HG03103 (cell line): ENCODE measurements at regions not wholly inside any gene's neighbourhood (a gene's known extent, or its start where the extent isn't known, plus 50 kb on each side); places are given as distances from the start of the nearest gene placed in this dataset.

Experiments
- ATAC-seq: cut with Tn5 transposase; IDR thresholded peaks from one replicate; pipeline ENCODE4 v1.9.1; 2021; ENCODE audit warnings: low read depth; ENCODE audit not compliant: unreplicated experiment

DNA sequence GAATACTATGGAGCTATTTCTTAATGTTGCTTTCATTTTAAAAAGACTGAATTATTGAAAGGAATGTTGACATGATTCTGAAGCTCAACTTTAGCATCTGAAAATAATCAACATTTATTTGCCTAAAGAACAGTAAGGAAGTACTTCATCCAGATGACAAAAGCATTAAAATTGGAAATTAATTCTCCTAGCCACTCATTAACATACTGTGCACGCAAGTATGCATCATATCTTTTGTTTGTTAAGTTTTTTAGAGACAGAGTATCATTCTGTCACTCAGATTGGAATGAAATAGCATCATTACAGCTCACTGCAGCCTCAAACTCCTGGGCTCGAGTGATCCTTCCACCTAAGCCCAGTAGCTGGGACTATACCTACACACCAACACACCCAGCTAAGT lies 632.1 kb upstream of the ALCAM start:
- ATAC-seq = no peak

DNA sequence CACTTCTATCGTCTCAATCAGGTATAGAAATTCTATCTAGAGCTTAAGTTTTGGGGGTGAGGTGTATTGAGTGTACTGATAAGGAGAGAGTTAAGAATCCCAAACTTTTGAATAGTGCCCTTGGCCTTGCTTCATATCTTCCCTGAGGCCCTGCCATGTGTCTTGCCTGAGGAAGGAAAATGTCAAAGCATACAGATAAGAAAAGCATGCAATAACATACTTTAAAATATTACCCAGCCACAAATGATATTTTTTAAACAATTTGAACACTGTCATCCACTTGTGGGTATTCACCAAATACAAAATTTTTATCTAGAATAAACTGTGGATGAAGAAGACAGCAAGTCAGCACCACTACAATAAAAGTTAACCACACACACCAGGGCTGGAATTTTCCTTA lies 631.0 kb upstream of the ALCAM start:
- no peak for ATAC-seq

- no peak for ATAC-seq
Measured at GRCh38 chr3:104738271-104738670, 628.4 kb upstream of the ALCAM start.

DNA sequence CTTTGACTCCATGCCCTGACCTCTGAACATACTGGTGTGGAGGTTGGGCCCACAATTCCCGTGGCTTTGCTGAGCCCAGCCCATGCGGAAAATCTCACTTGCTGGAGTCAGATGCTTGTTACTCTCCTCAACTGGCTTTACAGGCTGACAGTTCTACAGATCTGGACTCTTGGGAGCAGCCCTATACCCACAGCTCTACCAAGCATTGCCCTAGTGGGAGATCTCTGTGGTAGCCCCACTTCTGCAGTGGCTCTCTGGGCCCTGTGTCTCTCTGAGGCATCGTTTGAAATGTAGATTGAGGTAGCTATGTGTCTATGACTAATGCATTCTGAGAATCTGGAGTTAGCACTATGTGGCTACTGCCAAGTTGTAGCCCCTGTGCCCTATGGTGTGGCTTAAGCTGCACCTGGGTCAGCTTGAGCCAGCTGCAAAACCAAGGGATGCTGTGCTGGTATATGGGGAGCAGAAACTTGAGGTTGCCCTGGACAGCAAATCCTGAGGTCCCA lies 625.8 kb upstream of the ALCAM start:
- ATAC-seq = no peak

DNA sequence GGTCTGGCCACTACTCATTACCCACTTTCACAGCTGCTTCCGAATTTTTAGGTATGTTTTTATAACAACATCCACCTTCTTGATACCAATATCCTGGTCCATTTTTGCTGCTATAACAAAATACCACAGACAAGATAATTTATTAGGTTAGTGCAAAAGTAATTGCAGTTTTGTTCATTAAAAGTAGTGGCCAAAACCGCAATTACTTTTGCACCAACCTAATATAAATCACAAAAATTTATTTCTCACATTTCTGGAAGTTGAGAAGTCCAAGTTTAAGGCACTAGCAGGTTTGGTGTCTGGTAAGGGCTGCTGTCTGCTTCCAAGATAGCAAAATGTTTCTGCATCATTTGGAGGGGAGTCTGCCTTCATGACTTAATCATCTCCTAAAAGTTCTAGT lies 624.7 kb upstream of the ALCAM start:
- no peak for ATAC-seq

- no peak for ATAC-seq
Measured at GRCh38 chr3:104745313-104745712, 621.4 kb upstream of the ALCAM start.

GRCh38 chr3:104746056-104746455 lies 620.7 kb upstream of the ALCAM start:
- no peak for ATAC-seq

GRCh38 chr3:104750581-104750980 lies 616.1 kb upstream of the ALCAM start:
- ATAC-seq = no peak

- ATAC-seq = no peak
Measured at GRCh38 chr3:104755791-104756190, 610.9 kb upstream of the ALCAM start.

DNA sequence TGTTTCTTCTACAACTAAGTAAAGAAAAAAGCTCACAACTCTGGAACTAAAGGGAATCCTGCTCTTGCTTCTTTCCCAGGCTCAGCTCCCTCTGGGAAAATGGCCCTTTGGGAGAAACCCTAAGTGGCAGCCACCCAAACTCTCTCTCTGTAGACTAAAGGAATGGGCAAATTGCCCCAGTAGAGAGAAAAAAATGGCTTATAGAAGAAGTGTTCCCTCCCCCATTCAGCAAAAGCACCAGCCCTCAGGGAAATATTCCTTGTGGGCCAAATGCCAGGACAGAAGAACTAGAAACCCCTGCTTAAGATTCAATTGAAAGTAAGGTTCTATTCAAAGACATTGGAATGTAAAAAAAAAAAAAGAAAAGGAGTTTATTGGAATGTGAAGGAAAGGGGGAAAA lies 603.7 kb upstream of the ALCAM start:
- no peak for ATAC-seq

- ATAC-seq = no peak
Measured at GRCh38 chr3:104764496-104764895, 602.2 kb upstream of the ALCAM start.

- ATAC-seq = no peak
Measured at GRCh38 chr3:104768886-104769285, 597.8 kb upstream of the ALCAM start.

DNA sequence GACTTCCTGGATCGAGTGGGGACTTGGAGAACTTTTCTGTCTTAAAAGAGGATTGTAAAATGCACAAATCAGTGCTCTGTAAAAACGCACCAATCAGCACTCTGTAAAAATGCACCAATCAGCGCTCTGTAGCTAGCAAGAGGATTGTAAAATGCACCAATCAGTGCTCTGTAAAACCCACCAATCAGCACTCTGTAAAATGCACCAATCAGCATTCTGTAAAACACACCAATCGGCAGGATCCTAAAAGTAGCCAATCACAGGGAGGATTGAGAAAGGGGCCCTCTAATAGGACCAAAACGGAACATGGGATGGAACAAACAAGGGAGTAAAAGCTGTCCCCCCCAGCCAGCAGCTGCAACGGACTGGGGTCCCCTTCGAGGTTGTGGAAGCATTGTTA lies 587.4 kb upstream of the ALCAM start:
- ATAC-seq = no peak

GRCh38 chr3:104781112-104781511 lies 585.6 kb upstream of the ALCAM start:
- ATAC-seq = no peak

- no peak for ATAC-seq
Measured at GRCh38 chr3:104785947-104786346, 580.8 kb upstream of the ALCAM start.

GRCh38 chr3:104787306-104787705 lies 579.4 kb upstream of the ALCAM start:
- ATAC-seq = no peak

DNA sequence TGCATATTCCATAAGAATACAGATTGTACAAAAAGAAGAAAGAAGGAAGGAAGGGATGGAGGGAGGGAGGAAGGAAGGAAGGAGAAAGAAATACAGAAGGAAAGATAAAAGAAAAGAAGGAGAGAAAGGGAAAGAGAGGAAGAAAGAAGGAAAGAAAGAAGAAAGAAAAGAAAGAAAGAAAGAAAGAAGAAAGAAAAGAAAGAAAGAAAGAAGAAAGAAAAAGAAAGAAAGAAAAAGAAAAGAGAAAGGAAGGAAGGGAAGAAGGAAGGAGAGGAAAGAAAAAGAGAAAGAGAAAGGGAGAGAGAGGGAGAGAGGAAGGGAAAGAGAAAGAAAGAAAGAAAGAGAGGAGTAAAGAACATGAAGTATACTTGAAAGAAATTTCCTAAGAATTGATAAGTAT lies 577.9 kb upstream of the ALCAM start:
- no peak for ATAC-seq

DNA sequence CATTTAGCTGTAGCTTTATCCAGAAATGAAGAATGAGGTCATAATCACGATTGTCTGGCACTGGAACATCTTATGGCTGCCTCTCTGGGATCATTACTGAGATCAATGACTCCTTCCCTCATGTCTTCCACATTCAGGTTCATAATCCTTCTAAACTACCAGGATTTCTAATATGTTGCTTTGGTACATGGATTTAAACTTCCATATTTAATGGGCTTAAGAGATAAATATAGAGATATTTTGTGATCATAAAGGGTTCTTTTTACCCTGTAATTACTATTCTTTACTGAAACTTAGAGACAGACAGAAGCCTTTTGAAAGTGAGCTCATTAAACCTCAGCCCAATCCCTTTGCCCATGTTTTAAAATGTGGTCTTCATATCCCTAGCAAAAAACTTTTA lies 575.4 kb upstream of the ALCAM start:
- no peak for ATAC-seq

DNA sequence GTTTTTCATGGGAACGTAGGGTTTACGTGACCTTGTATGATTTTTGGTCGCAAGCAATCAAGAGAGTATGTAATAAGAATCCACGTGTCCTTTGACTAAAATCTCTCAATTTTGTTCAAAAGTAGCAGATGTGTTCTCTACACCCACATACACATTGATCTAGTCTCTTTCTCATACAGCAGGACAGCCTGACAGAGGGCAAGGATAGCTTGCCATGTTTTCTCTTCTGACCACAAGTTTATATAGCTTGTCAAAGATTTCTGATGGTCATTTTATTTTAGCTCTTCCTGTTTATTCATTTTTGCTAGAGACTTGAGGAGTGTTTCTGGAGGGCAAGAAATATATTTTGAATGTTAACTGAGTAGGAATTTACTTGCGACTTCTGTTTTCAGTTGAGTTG lies 570.2 kb upstream of the ALCAM start:
- ATAC-seq = no peak

GRCh38 chr3:104805042-104805441 lies 561.7 kb upstream of the ALCAM start:
- no peak for ATAC-seq

DNA sequence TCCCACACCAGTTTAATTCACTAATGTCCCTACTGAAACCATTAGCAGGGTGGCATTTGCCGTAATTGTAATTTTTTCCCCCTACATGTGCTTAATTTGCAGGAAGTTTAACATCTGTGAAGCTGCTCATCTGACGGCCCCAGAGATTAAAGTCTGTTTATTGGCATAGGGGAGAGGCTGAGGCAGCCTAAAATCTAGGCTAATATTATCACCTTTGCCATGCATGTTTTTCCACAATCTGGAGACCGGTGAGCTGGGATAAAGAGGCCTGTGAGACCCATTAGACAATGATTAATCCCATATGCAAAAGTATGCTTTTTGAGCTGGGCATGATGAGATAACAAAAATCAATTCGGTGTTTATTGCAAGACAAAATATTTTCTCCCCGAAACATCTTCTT lies 561.2 kb upstream of the ALCAM start:
- ATAC-seq = no peak

- ATAC-seq = no peak
Measured at GRCh38 chr3:104810896-104811295, 555.8 kb upstream of the ALCAM start.

DNA sequence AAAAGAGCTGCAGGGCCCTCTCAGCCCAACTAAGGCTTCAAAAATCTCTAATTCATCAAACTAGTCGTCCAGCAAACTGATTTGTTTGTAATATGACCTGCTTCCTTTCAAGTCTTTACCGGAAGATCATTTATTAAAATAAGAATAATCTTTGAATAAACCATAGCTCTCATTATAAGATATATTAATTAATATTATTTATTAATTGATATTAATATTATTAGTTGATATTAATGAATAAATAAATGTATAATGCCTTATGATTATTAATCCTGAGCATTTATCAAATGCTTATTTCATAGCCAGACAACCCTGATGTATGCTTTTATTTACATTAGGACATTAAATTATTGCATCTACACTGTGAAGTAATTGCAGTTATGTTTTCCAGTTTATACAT lies 550.7 kb upstream of the ALCAM start:
- ATAC-seq = no peak
